ENCODE measurements at regions not wholly inside any gene's neighbourhood (a gene's known extent, or its start where the extent isn't known, plus 50 kb on each side); places are given as distances from the start of the nearest gene placed in this dataset.

DNA sequence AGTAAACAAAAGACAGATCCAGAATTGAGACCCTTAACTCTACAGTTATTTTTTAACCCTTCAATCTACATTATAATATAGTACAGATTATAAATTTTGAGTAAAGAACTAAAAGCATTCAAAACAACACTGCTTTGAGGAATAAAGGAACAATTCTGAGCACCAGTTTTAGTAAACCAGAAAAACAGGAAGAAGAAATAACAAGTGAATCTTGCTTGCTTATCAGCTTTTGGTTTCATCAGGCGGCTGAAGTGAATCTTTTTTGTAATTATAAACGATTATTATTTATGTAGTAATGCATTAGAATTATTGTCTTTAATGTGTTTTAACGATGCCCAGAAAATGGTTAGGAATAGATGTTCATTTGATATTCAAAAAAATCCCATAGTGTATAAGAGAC is 305.4 kb downstream of the ARAP2 start:
- intact Hi-C loops (cut with DNase I; ENCODE audit: low total_unique reads): no loop called here
- no peaks in the 10 kb centered on the region for H3K4me1 ChIP-seq
- DNase-seq (ENCODE audit: low spot score in 2 of 2): no peak

DNA sequence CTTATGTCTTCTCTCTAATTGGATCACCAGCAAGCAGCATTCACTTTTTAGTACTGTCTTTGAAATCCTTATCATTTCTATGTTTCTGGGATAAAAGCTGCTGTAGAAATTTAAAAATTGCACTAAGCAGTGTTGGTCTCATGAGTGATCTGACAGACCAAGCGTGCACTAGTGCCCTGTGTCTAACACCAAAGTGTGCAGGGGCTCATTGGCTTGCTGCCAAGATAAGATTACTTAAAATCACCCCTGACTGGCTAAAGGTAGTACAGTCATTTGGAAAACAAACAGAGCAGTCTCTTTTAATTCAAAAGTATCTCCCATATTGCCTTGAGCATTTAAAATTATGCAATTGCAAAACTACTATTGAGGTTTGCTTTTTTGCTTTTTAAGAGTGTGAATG is 304.6 kb downstream of the ARAP2 start:
- no peak for DNase-seq (ENCODE audit: low spot score in 2 of 2)
- intact Hi-C loops (cut with DNase I; ENCODE audit: low total_unique reads): no loop called here
- Histone ChIP-seq H3K27me3 (no peaks in the 10 kb centered on the region), H3K36me3 (no peaks in the 10 kb centered on the region), H3K4me3 (no peak overlapping the region), H3K27ac (no peak overlapping the region), H3K9me3 (no peaks in the 10 kb centered on the region), H3K4me1 (no peaks in the 10 kb centered on the region)
- TF ChIP-seq POLR2A (IDR thresholded peaks at IDR 0.05) (no peak), POLR2AphosphoS5 (IDR thresholded peaks at IDR 0.05) (no peak)
- TF ChIP-seq, protein P1, sequence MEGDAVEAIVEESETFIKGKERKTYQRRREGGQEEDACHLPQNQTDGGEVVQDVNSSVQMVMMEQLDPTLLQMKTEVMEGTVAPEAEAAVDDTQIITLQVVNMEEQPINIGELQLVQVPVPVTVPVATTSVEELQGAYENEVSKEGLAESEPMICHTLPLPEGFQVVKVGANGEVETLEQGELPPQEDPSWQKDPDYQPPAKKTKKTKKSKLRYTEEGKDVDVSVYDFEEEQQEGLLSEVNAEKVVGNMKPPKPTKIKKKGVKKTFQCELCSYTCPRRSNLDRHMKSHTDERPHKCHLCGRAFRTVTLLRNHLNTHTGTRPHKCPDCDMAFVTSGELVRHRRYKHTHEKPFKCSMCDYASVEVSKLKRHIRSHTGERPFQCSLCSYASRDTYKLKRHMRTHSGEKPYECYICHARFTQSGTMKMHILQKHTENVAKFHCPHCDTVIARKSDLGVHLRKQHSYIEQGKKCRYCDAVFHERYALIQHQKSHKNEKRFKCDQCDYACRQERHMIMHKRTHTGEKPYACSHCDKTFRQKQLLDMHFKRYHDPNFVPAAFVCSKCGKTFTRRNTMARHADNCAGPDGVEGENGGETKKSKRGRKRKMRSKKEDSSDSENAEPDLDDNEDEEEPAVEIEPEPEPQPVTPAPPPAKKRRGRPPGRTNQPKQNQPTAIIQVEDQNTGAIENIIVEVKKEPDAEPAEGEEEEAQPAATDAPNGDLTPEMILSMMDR (IDR thresholded peaks at IDR 0.05): no peak

More for the DNA sequence above, 305.4 kb downstream of the ARAP2 start:
- Histone ChIP-seq H3K4me3 (no peak overlapping the region), H3K9me3 (no peaks in the 10 kb centered on the region), H3K27ac (no peak overlapping the region), H3K27me3 (no peaks in the 10 kb centered on the region), H3K36me3 (no peaks in the 10 kb centered on the region)
- TF ChIP-seq, protein P1 (IDR thresholded peaks at IDR 0.05): no peak
- TF ChIP-seq POLR2A (IDR thresholded peaks at IDR 0.05) (no peak), POLR2AphosphoS5 (IDR thresholded peaks at IDR 0.05) (no peak)

DNA sequence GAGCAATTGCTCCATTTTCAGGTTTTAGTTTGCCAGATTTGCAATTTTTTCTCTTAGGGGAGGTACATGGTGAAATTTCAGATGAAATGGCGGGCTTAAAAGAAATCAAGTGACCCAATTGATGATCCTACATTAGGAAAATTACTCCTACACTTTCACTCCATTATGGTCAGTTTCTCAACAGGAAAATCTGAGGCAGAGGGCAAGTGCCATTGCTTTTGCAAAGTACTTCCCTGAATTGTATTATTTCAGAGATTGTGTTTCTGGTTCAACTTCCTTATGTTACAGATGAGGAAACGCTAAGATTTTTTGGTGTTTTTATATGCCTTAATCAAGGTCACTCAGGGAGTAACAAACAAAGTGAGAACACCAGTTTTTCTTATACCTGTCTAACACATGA is 302.2 kb downstream of the ARAP2 start:
- H3K36me3 ChIP-seq: no peaks in the 10 kb centered on the region
- no peaks in the 10 kb centered on the region for H3K4me1 ChIP-seq
- H3K4me3 ChIP-seq: no peak overlapping the region
- H3K27me3 ChIP-seq: no peaks in the 10 kb centered on the region
- DNase-seq (ENCODE audit: low spot score in 2 of 2): no peak
- intact Hi-C loops (cut with DNase I; ENCODE audit: low total_unique reads): no loop called here
- H3K27ac ChIP-seq: no peak overlapping the region
- TF ChIP-seq, protein P1 (IDR thresholded peaks at IDR 0.05): no peak
- no peak for TF ChIP-seq POLR2A (IDR thresholded peaks at IDR 0.05)
- TF ChIP-seq POLR2AphosphoS5 (IDR thresholded peaks at IDR 0.05): no peak
- no peaks in the 10 kb centered on the region for H3K9me3 ChIP-seq

DNA sequence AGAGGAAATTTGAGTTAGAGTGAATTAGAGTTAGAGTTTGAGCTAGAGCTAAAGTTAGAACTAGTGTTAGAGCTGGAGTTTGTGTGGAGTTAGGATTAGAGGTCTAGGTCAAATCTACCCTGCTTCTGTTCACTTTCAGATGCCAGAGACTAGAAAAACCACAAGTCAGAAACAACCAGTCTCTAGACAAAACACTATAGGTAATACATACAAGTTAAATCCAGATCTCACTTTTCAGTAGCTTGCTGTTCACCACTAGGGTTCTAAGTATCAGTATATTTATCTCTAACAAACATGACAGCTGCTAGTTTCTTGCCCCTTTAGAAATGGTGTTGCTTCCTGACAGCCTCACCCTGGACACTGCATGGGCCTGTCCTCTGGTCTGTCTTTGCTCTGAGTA is 300.7 kb downstream of the ARAP2 start:
- TF ChIP-seq POLR2AphosphoS5 (IDR thresholded peaks at IDR 0.05) (no peak), POLR2A (IDR thresholded peaks at IDR 0.05) (no peak)
- TF ChIP-seq, protein P1 (IDR thresholded peaks at IDR 0.05): no peak
- DNase-seq (ENCODE audit: low spot score in 2 of 2): no peak
- Histone ChIP-seq H3K4me1 (no peaks in the 10 kb centered on the region), H3K36me3 (no peaks in the 10 kb centered on the region), H3K27ac (no peak overlapping the region), H3K4me3 (no peak overlapping the region), H3K27me3 (no peaks in the 10 kb centered on the region), H3K9me3 (no peaks in the 10 kb centered on the region)
- intact Hi-C loops (cut with DNase I; ENCODE audit: low total_unique reads): no loop called here

DNA sequence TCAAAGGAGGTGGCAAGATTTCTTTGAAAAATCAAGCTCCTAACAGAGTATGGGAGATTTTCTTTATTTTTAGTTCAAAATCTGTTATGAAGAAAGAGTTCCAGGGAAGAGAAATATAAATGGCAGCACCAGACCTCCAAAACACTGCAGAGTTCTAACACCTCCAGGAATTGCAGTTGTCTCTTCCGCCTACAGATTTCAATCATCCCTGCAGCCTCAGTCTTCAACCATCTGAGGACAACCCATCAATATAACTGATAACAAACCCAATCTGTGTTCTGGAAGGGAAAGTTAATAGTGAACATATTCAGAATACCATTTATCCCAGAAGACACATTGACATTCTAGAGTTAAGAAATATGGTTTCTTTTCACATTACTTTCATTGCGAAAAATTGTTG is 296.1 kb downstream of the ARAP2 start:
- no peak for DNase-seq (ENCODE audit: low spot score in 2 of 2)
- Histone ChIP-seq H3K27ac (no peak overlapping the region), H3K9me3 (peaks cover 4 to 10% of the 10 kb centered on the region in 2 donors), H3K4me3 (no peak overlapping the region), H3K27me3 (no peaks in the 10 kb centered on the region), H3K36me3 (no peaks in the 10 kb centered on the region), H3K4me1 (no peaks in the 10 kb centered on the region)
- intact Hi-C loops (cut with DNase I; ENCODE audit: low total_unique reads): no loop called here
- TF ChIP-seq POLR2A (IDR thresholded peaks at IDR 0.05): no peak
- TF ChIP-seq POLR2AphosphoS5 (IDR thresholded peaks at IDR 0.05): no peak
- TF ChIP-seq, protein P1 (IDR thresholded peaks at IDR 0.05): no peak
